K562 (cell line): ENCODE measurements at regions not wholly inside any gene's neighbourhood (a gene's known extent, or its start where the extent isn't known, plus 50 kb on each side); places are given as distances from the start of the nearest gene placed in this dataset.
A peak's percentile ranks its signal among the peaks of the same experiment; 100 is the strongest.

Experiments
- ATAC-seq: fragments of 200-7000 bp; cut with Tn5 transposase; 3 replicates; pipeline ENCODE4 v1.9.1; 2020; ENCODE audit warnings: moderate library complexity
- BruUV-seq: library from RNA; stranded (reverse); fragments of 400-500 nt; replicated peaks from 2 replicates; lab custom pipeline; 2021; lab: Mats Ljungman, UMichigan
- CTCF ChIA-PET: fragments of 300-600 bp; formaldehyde crosslinking; extraction: SDS; loops from one replicate; lab custom pipeline; 2021; ENCODE audit warnings: low intra/inter-chr PET ratio; lab: Yijun Ruan, JAX
- POLR2A ChIA-PET: fragments of 300-600, 350-650 bp; sonication (Branson Sonifier 250); formaldehyde crosslinking; extraction: SDS; loops from one replicate; lab custom pipeline; 2021; ENCODE audit warnings: antibody characterized with exemption, inconsistent platforms; lab: Yijun Ruan, JAX
- DNase-seq, 4 experiments: peaks; one replicate each; pipeline versions ENCODE4 v3.0.0 to v3.0.0-alpha.2; 2011 to 2018; ENCODE audit warnings: low spot score in 3 of 4, mixed read lengths in 3 of 4; ENCODE audit errors: extremely low read depth in 1 of 4
- FAIRE-seq: peaks from 2 replicates; lab custom pipeline; 2011; peaks lifted over from hg19 to GRCh38; lab: Jason Lieb, UNC
- H2AFZ ChIP-seq: 2 replicates; pipeline ENCODE4 v1.6.0; 2011; ENCODE audit warnings: low read depth, low read length, control low read depth, inconsistent platforms
- H3K27ac ChIP-seq: fragments of 200-600 bp; 3 replicates; pipeline ENCODE4 v1.8.0; 2011; ENCODE audit warnings: low read depth, mild to moderate bottlenecking, control low read depth, inconsistent platforms, low read length, moderate library complexity, mixed read lengths; ENCODE audit errors: extremely low read depth
- H3K27me3 ChIP-seq, 2 experiments: fragments of 300-600 bp in 1 of 2; 2 replicates in 1 of 2; 3 replicates in 1 of 2; pipeline versions ENCODE4 v1.6.0 to v1.8.0; 2011; ENCODE audit warnings: inconsistent platforms in 2 of 2, low read length in 2 of 2, mild to moderate bottlenecking in 1 of 2, mixed read lengths in 1 of 2, moderate library complexity in 1 of 2; ENCODE audit not compliant: control insufficient read depth in 2 of 2, insufficient read depth in 2 of 2
- H3K36me3 ChIP-seq: fragments of 300-600 bp; 3 replicates; pipeline ENCODE4 v1.8.0; 2011; ENCODE audit warnings: mild to moderate bottlenecking, low read length, inconsistent platforms; ENCODE audit not compliant: control insufficient read depth, insufficient read depth
- H3K4me1 ChIP-seq, 2 experiments: fragments of 200-600 bp in 1 of 2; replicated peaks in 1 of 2; 2 replicates in 1 of 2; 3 replicates in 1 of 2; pipeline versions ENCODE4 v1.5.1 to v1.8.0; 2011; ENCODE audit warnings: inconsistent platforms in 2 of 2, low read length in 2 of 2, mild to moderate bottlenecking in 1 of 2, mixed read lengths in 1 of 2, moderate library complexity in 1 of 2; ENCODE audit not compliant: control insufficient read depth in 2 of 2, insufficient read depth in 2 of 2
- H3K4me2 ChIP-seq: 2 replicates; pipeline ENCODE4 v1.6.1; 2011; ENCODE audit warnings: low read length, control low read depth, inconsistent platforms, mixed read lengths; ENCODE audit not compliant: insufficient read depth
- H3K4me3 ChIP-seq: fragments of 200-600 bp; sonication (generic), shearing (Covaris generic); 2 replicates; pipeline ENCODE4 v1.5.1; 2016; ENCODE audit warnings: control low read depth, inconsistent platforms
- H3K79me2 ChIP-seq: fragments of 200-600 bp; 3 replicates; pipeline ENCODE4 v1.8.0; 2011; ENCODE audit warnings: low read length, inconsistent platforms; ENCODE audit not compliant: control insufficient read depth, insufficient read depth
- H3K9ac ChIP-seq, 2 experiments: 2 replicates each; pipeline versions ENCODE4 v1.6.0 to v1.6.1; 2011; ENCODE audit warnings: low read depth in 2 of 2, low read length in 2 of 2, control low read depth in 1 of 2, inconsistent platforms in 1 of 2, mild to moderate bottlenecking in 1 of 2, mixed read lengths in 1 of 2; ENCODE audit not compliant: insufficient read depth in 1 of 2
- H3K9me1 ChIP-seq: one replicate; pipeline ENCODE4 v1.6.0; 2011; ENCODE audit warnings: inconsistent platforms, mild to moderate bottlenecking, low read length, moderate library complexity; ENCODE audit not compliant: control insufficient read depth, insufficient read depth
- H3K9me3 ChIP-seq: replicated peaks from 2 replicates; pipeline ENCODE4 v1.5.1; 2011; ENCODE audit warnings: low read depth, low read length, inconsistent platforms; ENCODE audit not compliant: control insufficient read depth, insufficient read depth
- H4K20me1 ChIP-seq: replicated peaks from 2 replicates; pipeline ENCODE4 v1.6.1; 2011; ENCODE audit warnings: low read length, inconsistent platforms, mixed read lengths; ENCODE audit not compliant: control insufficient read depth, insufficient read depth
- BHLHE40 ChIP-seq: IDR thresholded peaks from 2 replicates; pipeline ENCODE4 v1.6.1; 2011; ENCODE audit warnings: low read length, improper control_type of control experiment
- SP2 ChIP-seq: IDR thresholded peaks from 2 replicates; pipeline ENCODE4 v1.6.1; 2011; ENCODE audit warnings: mild to moderate bottlenecking, low read depth, low read length, moderate library complexity; ENCODE audit not compliant: poor library complexity, severe bottlenecking; ENCODE audit errors: extremely low read depth
- ZBTB49 ChIP-seq: sonication (generic); formaldehyde crosslinking; IDR thresholded peaks from 2 replicates; pipeline ENCODE4 v1.8.0; 2022; ENCODE audit warnings: missing genetic modification reagents, mild to moderate bottlenecking, borderline replicate concordance
- ZNF175 ChIP-seq: fragments of 200-800 bp; sonication (Bioruptor generic); IDR thresholded peaks from 2 replicates; pipeline ENCODE4 v1.6.1; 2016; ENCODE audit warnings: low read depth, mild to moderate bottlenecking, missing genetic modification characterization, missing compliant biosample characterization
- ZNF3 ChIP-seq: fragments of 250-450 bp; sonication (Bioruptor Pico); IDR thresholded peaks from 2 replicates; pipeline ENCODE4 v1.5.0; 2021; ENCODE audit warnings: mild to moderate bottlenecking, moderate library complexity
- WGBS: fragments of 100-300 bp; shearing (Covaris generic); methylation state at CpG from one replicate; pipeline ENCODE4 v1.1.6; 2016; ENCODE audit warnings: low coverage, mixed read lengths; ENCODE audit not compliant: insufficient coverage; ENCODE audit errors: missing lambda C conversion rate; 5-methylcytosine and 5-hydroxymethylcytosine counted together
- in situ Hi-C: fragments of 300-500 bp; cut with MboI; formaldehyde crosslinking; loops from 4 replicates; pipeline ENCODE4 v1.15.0; 2018; ENCODE audit warnings: inconsistent platforms, mixed read lengths
- intact Hi-C: fragments of 100-400 bp; cut with micrococcal nuclease; formaldehyde crosslinking; loops from 2 replicates; pipeline ENCODE4 v1.14.2; 2022
- TF ChIP-seq, protein P1 (sequence below): fragments of 450-650 bp; formaldehyde crosslinking; IDR thresholded peaks from 2 replicates; pipeline ENCODE4 v1.4.0; 2020; ENCODE audit warnings: mild to moderate bottlenecking, mixed read lengths

GRCh38 chr14:97116546-97116945 is 319.4 kb downstream of the VRK1 start (continued):
- no peak for TF ChIP-seq ZBTB49 (CRISPR knock-in tag)
- TF ChIP-seq ZNF175 = no peak
- no peak for TF ChIP-seq ZNF3 (CRISPR knock-in tag)

DNA sequence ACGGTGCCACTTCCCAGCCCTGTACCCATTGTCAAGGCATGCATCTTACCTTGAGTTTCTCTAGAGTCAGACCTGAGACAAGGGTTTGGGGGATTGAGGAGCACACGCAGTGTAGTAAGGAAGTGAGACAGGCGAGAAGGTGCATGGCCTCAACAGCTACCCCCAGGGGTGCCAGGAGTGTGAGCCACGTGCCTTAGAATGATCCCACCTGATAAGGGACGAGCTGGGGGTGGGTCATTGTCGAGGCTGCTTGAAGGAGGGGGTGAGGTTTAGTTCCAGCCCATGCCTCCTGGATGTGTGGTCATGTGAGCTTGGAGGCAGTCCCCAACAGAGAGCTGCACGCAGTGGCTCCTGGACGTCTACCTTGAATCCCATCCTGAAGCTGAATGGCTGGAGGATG is 320.5 kb downstream of the VRK1 start:
- Histone ChIP-seq H3K27me3 (peaks cover 7 to 27% of the 10 kb centered on the region in 2 experiments; a peak in 4 of 5 replicates), H3K27ac (no peak overlapping the region), H3K4me1 (no peaks in the 10 kb centered on the region), H3K79me2 (no peaks in the 10 kb centered on the region), H3K36me3 (no peaks in the 10 kb centered on the region), H4K20me1 (no peaks in the 10 kb centered on the region), H3K9me1 (no peaks in the 10 kb centered on the region), H3K9ac (no peak overlapping the region), H3K4me2 (no peak overlapping the region), H3K4me3 (no peak overlapping the region), H3K9me3 (no peaks in the 10 kb centered on the region), H2AFZ (no peak overlapping the region)
- DNase-seq (no peak), FAIRE-seq (no peak), ATAC-seq (no peak)
- BruUV-seq = no TSS peak
- in situ Hi-C loops = no loop called here
- POLR2A ChIA-PET = no interaction called here
- TF ChIP-seq, protein P1, sequence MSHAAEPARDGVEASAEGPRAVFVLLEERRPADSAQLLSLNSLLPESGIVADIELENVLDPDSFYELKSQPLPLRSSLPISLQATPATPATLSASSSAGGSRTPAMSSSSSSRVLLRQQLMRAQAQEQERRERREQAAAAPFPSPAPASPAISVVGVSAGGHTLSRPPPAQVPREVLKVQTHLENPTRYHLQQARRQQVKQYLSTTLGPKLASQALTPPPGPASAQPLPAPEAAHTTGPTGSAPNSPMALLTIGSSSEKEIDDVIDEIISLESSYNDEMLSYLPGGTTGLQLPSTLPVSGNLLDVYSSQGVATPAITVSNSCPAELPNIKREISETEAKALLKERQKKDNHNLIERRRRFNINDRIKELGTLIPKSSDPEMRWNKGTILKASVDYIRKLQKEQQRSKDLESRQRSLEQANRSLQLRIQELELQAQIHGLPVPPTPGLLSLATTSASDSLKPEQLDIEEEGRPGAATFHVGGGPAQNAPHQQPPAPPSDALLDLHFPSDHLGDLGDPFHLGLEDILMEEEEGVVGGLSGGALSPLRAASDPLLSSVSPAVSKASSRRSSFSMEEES (CRISPR knock-in tag) = peak; percentile 34; the same call in 1 of the 2 replicates
- no peak for TF ChIP-seq SP2
- TF ChIP-seq BHLHE40 = 0 out of 2 replicates have a peak, but pooled peaks have one; percentile 15
- intact Hi-C loops = no loop called here
- 0% methylated on average over 8 of the region's 8 CpGs for WGBS
- CTCF ChIA-PET = no interaction called here
